Loucy (cell line): ENCODE measurements at regions not wholly inside any gene's neighbourhood (a gene's known extent, or its start where the extent isn't known, plus 50 kb on each side); places are given as distances from the start of the nearest gene placed in this dataset.

ENCODE experiments used
- CTCF ChIP-seq: fragments of 200-600 bp; sonication (generic); conservative IDR thresholded peaks from 2 replicates; pipeline ENCODE4 v1.5.1; 2014; ENCODE audit warnings: mild to moderate bottlenecking, antibody characterized with exemption, low read length
- EZH2phosphoT487 ChIP-seq: fragments of 200-600 bp; IDR thresholded peaks from 2 replicates; pipeline ENCODE4 v1.6.1; 2018; ENCODE audit warnings: antibody characterized with exemption, mild to moderate bottlenecking, moderate library complexity, borderline replicate concordance

GRCh38 chr12:111175396-111176094 lies 193.3 kb downstream of the PHETA1 start:
- TF ChIP-seq CTCF, result no peak
- TF ChIP-seq EZH2phosphoT487, result no peak
